GM21737 (cell line): ENCODE measurements at regions not wholly inside any gene's neighbourhood (a gene's known extent, or its start where the extent isn't known, plus 50 kb on each side); places are given as distances from the start of the nearest gene placed in this dataset.
"Not testable (repeated sequence)": the region's sequence is repeated elsewhere in the genome, so short reads cannot be mapped to it uniquely, and the experiment has no call there.

ENCODE experiments used
- ATAC-seq: cut with Tn5 transposase; IDR thresholded peaks from one replicate; pipeline ENCODE4 v1.9.1; 2021; ENCODE audit warnings: mild to moderate bottlenecking, moderate library complexity; ENCODE audit not compliant: unreplicated experiment

- ATAC-seq = no peak
These were observed 87.0 kb downstream of the PLXNA1 start for GRCh38 chr3:127069814-127070440.

GRCh38 chr3:127070776-127071175 is 87.9 kb downstream of the PLXNA1 start:
- ATAC-seq = no peak

GRCh38 chr3:127071597-127072001 is 88.7 kb downstream of the PLXNA1 start:
- ATAC-seq = no peak

- no peak for ATAC-seq
These were observed 89.4 kb downstream of the PLXNA1 start for GRCh38 chr3:127072221-127072771.

- ATAC-seq = no peak
These were observed 90.3 kb downstream of the PLXNA1 start for GRCh38 chr3:127072971-127073783.

GRCh38 chr3:127073941-127074820 is 91.3 kb downstream of the PLXNA1 start:
- no peak for ATAC-seq

- peak; percentile 90 for ATAC-seq
These were observed 92.0 kb downstream of the PLXNA1 start for GRCh38 chr3:127074900-127075360.

GRCh38 chr3:127076166-127076992 is 93.5 kb downstream of the PLXNA1 start:
- ATAC-seq = not testable (repeated sequence)

GRCh38 chr3:127077068-127077467 is 94.2 kb downstream of the PLXNA1 start:
- no peak for ATAC-seq

- no peak for ATAC-seq
These were observed 94.7 kb downstream of the PLXNA1 start for GRCh38 chr3:127077505-127078064.

GRCh38 chr3:127078626-127079025 is 95.7 kb downstream of the PLXNA1 start:
- no peak for ATAC-seq

- no peak for ATAC-seq
These were observed 96.3 kb downstream of the PLXNA1 start for GRCh38 chr3:127079211-127079610.

- ATAC-seq = no peak
These were observed 98.2 kb downstream of the PLXNA1 start for GRCh38 chr3:127081001-127081720.

GRCh38 chr3:127082066-127082465 is 99.2 kb downstream of the PLXNA1 start:
- no peak for ATAC-seq

- ATAC-seq = no peak
These were observed 101.0 kb downstream of the PLXNA1 start for GRCh38 chr3:127083778-127084397.

GRCh38 chr3:127084401-127084990 is 101.6 kb downstream of the PLXNA1 start:
- ATAC-seq = no peak

- no peak for ATAC-seq
These were observed 102.7 kb downstream of the PLXNA1 start for GRCh38 chr3:127085576-127085975.

- ATAC-seq = not testable (repeated sequence)
These were observed 103.7 kb downstream of the PLXNA1 start for GRCh38 chr3:127086591-127086990.
